Cerebellar nuclear complex (tissue), 1 donor: ENCODE measurements at regions not wholly inside any gene's neighbourhood (a gene's known extent, or its start where the extent isn't known, plus 50 kb on each side); places are given as distances from the start of the nearest gene placed in this dataset.
"Not testable (repeated sequence)": the region's sequence is repeated elsewhere in the genome, so short reads cannot be mapped to it uniquely, and the experiment has no call there.

Experiments used
- DNase-seq, 2 experiments: peaks; one replicate each; lab custom pipeline; 2025; lab: John Stamatoyannopoulos, UW

GRCh38 chr1:232313876-232314275, 316.1 kb downstream of the SIPA1L2 start:
- not testable (repeated sequence) for DNase-seq

GRCh38 chr1:232310541-232310940, 319.4 kb downstream of the SIPA1L2 start:
- no peak for DNase-seq

GRCh38 chr1:232308616-232309015, 321.3 kb downstream of the SIPA1L2 start:
- DNase-seq = no peak

DNA sequence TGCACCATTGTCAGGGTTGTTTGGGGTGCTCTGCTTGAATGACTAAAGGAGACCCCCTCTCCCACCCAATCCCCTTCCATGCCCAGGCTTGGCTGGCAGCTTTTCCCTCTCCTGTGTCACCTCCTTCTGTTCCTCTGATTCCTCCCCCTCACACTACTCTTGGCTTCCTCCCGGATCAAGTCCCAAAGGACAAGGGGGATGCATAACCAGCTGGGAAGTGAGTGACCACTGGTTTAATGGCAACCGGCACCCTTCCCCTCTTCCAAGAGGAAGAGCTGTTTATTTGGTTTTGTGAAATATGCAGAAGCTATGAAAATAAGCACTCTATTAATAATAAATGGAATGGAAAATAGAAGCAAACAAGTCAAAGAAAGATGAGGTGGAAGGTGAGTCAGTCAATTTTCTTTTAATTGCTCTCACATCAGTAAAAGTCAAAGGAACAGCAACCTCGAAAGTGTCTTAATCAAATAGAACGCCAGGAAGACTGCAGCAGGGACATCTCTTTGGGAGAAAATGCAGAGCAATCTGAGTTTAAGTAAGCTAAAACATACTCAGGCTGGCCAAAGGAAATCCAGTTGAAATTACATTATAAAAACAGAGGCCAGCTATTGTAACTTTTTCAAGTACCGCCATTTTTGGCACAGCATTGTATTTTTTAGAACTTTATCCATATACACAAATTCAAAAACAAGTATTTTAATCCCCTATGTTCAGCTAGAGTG, 322.5 kb downstream of the SIPA1L2 start:
- no peak for DNase-seq

GRCh38 chr1:232306269-232306961, 323.5 kb downstream of the SIPA1L2 start:
- DNase-seq = no peak

GRCh38 chr1:232305050-232305449, 324.9 kb downstream of the SIPA1L2 start:
- DNase-seq = no peak

GRCh38 chr1:232303222-232303620, 326.7 kb downstream of the SIPA1L2 start:
- no peak for DNase-seq

GRCh38 chr1:232302376-232303221, 327.3 kb downstream of the SIPA1L2 start:
- DNase-seq = no peak

DNA sequence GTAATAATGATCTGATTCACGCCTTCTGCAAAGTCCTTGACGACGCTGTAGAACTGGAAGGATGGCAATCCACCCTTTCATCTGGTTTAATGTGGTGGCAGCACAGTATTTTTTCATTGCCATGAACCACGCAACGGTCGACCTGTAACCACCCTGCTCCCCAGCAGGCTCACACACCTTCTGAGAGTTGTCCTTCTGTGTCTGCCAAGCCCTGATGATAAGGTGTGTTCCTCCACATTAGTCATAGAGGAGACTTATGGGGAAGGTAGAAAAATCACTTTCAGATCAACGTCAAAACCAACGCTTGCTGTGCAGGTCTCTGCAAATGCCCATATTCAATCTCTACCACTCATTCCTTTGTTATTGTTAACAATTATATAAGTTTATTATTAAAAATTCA, 328.7 kb downstream of the SIPA1L2 start:
- DNase-seq = no peak

DNA sequence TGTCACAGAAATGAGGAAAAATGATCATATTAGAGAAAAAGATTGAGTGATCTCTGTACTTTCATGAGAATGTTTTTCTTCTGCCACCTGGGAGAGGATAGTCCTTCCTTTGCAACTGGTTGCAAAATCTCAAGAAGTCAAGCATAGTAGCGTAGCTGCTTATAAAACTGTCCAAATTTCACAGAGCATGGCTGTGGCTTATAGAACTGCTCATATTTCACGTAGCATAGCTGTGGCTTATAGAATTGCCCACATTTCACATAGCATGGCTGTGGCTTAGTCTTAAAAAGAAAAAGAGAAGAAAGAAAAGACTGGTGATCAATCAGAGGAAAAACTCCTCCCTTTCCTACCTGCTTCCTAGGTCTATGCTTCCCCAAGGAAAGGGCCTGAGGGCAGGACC, 329.5 kb downstream of the SIPA1L2 start:
- no peak for DNase-seq

DNA sequence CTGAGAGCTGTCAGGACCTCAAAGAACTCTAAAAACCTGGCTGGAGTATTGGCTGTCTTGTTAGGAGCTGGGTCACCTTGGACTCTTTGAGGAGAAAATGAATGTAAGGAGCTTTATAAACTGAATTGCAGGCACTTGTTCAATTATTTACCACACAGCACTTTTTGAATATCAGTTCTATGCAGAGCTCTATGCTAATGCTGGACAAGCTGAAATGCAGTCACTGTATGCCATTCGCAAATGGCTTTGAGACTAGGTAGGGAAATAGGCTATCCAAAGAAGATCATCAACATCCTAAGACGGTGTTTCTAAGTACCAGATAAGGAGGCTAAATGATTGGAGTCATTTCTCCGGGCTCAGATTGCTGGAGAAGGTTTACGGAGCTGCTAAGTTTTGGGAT, 333.5 kb downstream of the SIPA1L2 start:
- DNase-seq = no peak

- DNase-seq = no peak
These were observed 336.6 kb downstream of the SIPA1L2 start for GRCh38 chr1:232293361-232293760.

GRCh38 chr1:232292818-232293217, 337.1 kb downstream of the SIPA1L2 start:
- DNase-seq = no peak

GRCh38 chr1:232292239-232292638, 337.7 kb downstream of the SIPA1L2 start:
- DNase-seq = no peak

- DNase-seq = no peak
These were observed 338.3 kb downstream of the SIPA1L2 start for GRCh38 chr1:232291681-232292080.

DNA sequence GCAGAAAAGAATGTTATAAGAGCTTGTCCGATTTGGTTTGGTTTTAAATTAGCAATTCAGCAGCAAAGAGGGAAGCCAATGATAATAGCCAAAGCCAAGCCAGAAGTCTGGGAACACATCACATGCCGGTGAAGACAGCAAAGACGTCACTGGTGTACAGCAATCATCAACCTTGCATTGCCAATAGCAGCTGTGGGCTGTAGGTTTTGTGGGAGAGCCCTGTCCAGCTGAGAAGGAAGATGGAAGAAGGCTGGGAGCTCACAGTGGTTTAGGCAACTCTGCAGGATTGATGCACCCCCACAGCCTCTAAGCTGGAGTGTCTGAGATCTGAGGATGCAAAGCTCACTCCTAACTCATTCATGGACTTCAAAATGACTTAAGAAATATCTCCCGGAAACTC, 338.7 kb downstream of the SIPA1L2 start:
- DNase-seq = no peak

DNA sequence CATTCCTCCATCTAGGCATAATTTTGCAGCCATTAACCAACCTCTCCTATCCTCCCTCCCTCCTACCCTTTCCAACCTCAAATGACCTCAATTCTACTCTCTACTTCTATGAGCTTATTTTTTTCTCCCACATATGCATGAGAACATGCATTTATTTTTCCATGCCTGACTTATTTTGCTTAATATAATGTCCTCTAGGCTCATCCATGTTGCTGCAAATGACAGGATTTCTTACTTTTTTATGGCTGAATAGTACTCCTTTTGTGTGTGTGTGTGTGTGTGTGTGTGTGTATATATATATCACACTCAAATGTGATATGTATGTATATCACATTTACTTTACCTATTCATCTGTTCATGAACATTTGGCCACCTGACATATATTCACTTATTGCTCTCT, 339.4 kb downstream of the SIPA1L2 start:
- DNase-seq = no peak

- no peak for DNase-seq
These were observed 342.0 kb downstream of the SIPA1L2 start for GRCh38 chr1:232287676-232288569.

DNA sequence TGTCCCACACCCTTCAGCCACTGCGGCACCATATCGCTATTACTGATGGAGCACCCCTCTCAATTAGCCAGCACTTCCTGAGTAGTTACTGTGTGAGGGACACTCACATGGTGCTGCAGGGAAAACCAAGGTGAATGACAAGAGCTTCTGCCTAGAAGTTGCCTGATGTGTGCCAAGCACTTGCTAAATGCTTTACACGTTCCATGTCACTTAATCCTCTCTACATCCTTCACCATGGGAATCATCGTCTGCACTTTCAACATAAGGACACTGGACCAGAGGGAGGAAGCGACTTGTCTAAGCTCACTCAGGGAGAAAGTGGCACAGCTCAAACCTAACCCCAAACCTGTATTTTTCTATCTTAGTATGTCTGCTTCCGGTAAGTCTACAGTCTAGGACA, 344.8 kb downstream of the SIPA1L2 start:
- DNase-seq = no peak

GRCh38 chr1:232283864-232284263, 346.1 kb downstream of the SIPA1L2 start:
- DNase-seq = no peak

GRCh38 chr1:232282498-232282897, 347.4 kb downstream of the SIPA1L2 start:
- no peak for DNase-seq

DNA sequence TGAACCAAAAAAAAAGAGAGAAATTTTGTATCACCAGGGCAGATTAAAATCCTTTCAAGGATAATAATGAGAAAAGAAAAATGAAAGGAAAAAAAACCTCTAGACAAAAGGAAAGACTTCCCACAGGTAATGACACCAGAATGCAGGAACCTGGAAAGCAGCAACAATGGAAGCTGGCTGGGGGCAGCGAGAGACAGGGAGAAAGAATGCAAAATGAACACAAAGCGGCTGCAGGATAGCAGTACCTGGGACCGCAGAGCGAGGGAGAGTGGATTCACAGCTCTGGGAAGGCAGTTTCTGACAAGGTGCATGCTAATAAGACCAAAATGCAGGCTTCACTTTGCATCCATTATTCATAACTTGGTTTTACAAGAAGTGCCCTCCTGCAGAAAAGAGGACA, 349.0 kb downstream of the SIPA1L2 start:
- no peak for DNase-seq
